Stomach (tissue), 8 donors: ENCODE measurements at regions not wholly inside any gene's neighbourhood (a gene's known extent, or its start where the extent isn't known, plus 50 kb on each side); places are given as distances from the start of the nearest gene placed in this dataset.

Experiments
- DNase-seq, 2 donors: peaks; one replicate each; pipeline versions ENCODE4 v3.0.0 to v3.0.0-alpha.2; 2013 to 2019
- H3K27ac ChIP-seq, 5 donors: fragments of 200-600 bp in 4 of 5; sonication (generic) in 4 of 5; one replicate each; pipeline ENCODE4 v1.5.1; 2013 to 2019; ENCODE audit warnings: mild to moderate bottlenecking in 1 of 5, moderate library complexity in 1 of 5
- H3K27me3 ChIP-seq, 3 donors: fragments of 200-600 bp; sonication (generic); one replicate each; pipeline ENCODE4 v1.5.1; 2017 to 2019; ENCODE audit warnings: mixed run types in 1 of 3
- H3K36me3 ChIP-seq, 4 donors: fragments of 200-600 bp; sonication (generic); 1 replicate in 3 of 4; 2 replicates in 1 of 4; pipeline ENCODE4 v1.5.1; 2016 to 2019
- H3K4me1 ChIP-seq, 4 donors: fragments of 200-600 bp; sonication (generic); one replicate each; pipeline ENCODE4 v1.5.1; 2016 to 2019
- H3K4me3 ChIP-seq, 4 donors: fragments of 200-600 bp; sonication (generic) in 3 of 4; one replicate each; pipeline ENCODE4 v1.5.1; 2016 to 2019; ENCODE audit warnings: mild to moderate bottlenecking in 1 of 4
- H3K9me3 ChIP-seq, 4 donors: fragments of 200-600 bp; sonication (generic); one replicate each; pipeline ENCODE4 v1.5.1; 2016 to 2019
- EP300 ChIP-seq: sonication (generic); formaldehyde crosslinking; IDR thresholded peaks from one replicate; pipeline ENCODE4 v1.6.1; 2017; ENCODE audit warnings: antibody characterized with exemption
- POLR2A ChIP-seq, 4 donors: fragments of 450-650 bp; IDR thresholded peaks; one replicate each; pipeline ENCODE4 v1.6.1; 2016; ENCODE audit warnings: antibody characterized with exemption in 4 of 4, control low read depth in 2 of 4, mild to moderate bottlenecking in 1 of 4, moderate library complexity in 1 of 4
- POLR2AphosphoS5 ChIP-seq, 3 donors: sonication (generic); formaldehyde crosslinking; IDR thresholded peaks; one replicate each; pipeline ENCODE4 v1.6.1; 2016; ENCODE audit warnings: antibody characterized with exemption in 3 of 3
- whole genome bisulfite sequencing, 5 donors: extraction: QIAGEN DNeasy Blood & Tissue Kit in 3 of 5; methylation state at CpG; one replicate each; pipeline versions ENCODE4 v1.1.5 to v1.1.7; 2013 to 2018; 5-methylcytosine and 5-hydroxymethylcytosine counted together
- intact Hi-C: fragments of 100-400 bp; cut with DNase I; formaldehyde crosslinking; loops from one replicate; pipeline ENCODE4 v1.15.1; 2023; ENCODE audit warnings: low total_unique reads
- TF ChIP-seq, protein P1 (sequence below), 7 experiments: fragments of 450-650 bp in 4 of 7; fragments of 200-600 bp in 3 of 7; sonication (generic) in 3 of 7; IDR thresholded peaks; one replicate each; pipeline ENCODE4 v1.5.1; 2016 to 2019; ENCODE audit warnings: antibody characterized with exemption in 7 of 7, control low read depth in 2 of 7, mild to moderate bottlenecking in 1 of 7
- donor health status: healthy with polysubstance abuse.
- donor health status: Bipolar disorder and iron deficiency.
- donor health status: healthy.

- intact Hi-C loops: no loop called here
- DNase-seq: no peak
- H3K27ac ChIP-seq: no peak overlapping the region
- no peaks in the 10 kb centered on the region for H3K27me3 ChIP-seq
- 62 to 77% (median 71%) methylated on average over 3 of the region's 3 CpGs for WGBS, 5 donors
- H3K9me3 ChIP-seq: no peaks in the 10 kb centered on the region
- no peak for TF ChIP-seq POLR2AphosphoS5 (IDR thresholded peaks at IDR 0.05)
- TF ChIP-seq, protein P1, sequence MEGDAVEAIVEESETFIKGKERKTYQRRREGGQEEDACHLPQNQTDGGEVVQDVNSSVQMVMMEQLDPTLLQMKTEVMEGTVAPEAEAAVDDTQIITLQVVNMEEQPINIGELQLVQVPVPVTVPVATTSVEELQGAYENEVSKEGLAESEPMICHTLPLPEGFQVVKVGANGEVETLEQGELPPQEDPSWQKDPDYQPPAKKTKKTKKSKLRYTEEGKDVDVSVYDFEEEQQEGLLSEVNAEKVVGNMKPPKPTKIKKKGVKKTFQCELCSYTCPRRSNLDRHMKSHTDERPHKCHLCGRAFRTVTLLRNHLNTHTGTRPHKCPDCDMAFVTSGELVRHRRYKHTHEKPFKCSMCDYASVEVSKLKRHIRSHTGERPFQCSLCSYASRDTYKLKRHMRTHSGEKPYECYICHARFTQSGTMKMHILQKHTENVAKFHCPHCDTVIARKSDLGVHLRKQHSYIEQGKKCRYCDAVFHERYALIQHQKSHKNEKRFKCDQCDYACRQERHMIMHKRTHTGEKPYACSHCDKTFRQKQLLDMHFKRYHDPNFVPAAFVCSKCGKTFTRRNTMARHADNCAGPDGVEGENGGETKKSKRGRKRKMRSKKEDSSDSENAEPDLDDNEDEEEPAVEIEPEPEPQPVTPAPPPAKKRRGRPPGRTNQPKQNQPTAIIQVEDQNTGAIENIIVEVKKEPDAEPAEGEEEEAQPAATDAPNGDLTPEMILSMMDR (IDR thresholded peaks at IDR 0.05): no peak
- no peak for TF ChIP-seq EP300
- TF ChIP-seq POLR2A (IDR thresholded peaks at IDR 0.05): no peak
- H3K36me3 ChIP-seq: no peaks in the 10 kb centered on the region
- H3K4me3 ChIP-seq: no peak overlapping the region
- H3K4me1 ChIP-seq: no peaks in the 10 kb centered on the region
Observed at GRCh38 chr5:92809855-92810465, 771.1 kb downstream of the NR2F1-AS1 start.

DNA sequence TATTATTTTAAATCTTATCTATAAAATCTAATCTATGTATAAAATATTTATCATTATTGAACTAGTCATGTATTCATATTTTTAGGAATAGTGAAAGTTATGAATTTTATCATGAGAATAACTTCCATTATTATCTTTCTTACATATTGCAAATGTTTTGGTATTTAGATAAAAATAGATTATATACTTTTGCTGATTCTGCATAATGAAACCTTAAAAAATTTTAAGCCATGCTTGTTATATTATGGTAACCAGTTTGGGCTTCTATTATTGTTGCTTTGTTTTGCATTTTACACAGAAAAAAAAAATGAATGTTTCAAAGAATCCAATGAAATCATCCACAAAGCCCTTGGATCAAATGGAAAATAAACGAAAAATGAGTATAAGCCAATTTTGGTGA lies 772.5 kb downstream of the NR2F1-AS1 start:
- WGBS, 5 donors: 70 to 83% (median 75%) methylated on average over 1 of the region's 1 CpG
- H3K36me3 ChIP-seq: no peaks in the 10 kb centered on the region
- H3K27me3 ChIP-seq: no peaks in the 10 kb centered on the region
- DNase-seq: no peak
- no peaks in the 10 kb centered on the region for H3K9me3 ChIP-seq
- intact Hi-C loops: no loop called here
- H3K4me1 ChIP-seq: no peaks in the 10 kb centered on the region
- TF ChIP-seq, protein P1 (IDR thresholded peaks at IDR 0.05): no peak
- TF ChIP-seq EP300 (no peak), POLR2A (IDR thresholded peaks at IDR 0.05) (no peak), POLR2AphosphoS5 (IDR thresholded peaks at IDR 0.05) (no peak)
- H3K27ac ChIP-seq: no peak overlapping the region
- no peak overlapping the region for H3K4me3 ChIP-seq

DNA sequence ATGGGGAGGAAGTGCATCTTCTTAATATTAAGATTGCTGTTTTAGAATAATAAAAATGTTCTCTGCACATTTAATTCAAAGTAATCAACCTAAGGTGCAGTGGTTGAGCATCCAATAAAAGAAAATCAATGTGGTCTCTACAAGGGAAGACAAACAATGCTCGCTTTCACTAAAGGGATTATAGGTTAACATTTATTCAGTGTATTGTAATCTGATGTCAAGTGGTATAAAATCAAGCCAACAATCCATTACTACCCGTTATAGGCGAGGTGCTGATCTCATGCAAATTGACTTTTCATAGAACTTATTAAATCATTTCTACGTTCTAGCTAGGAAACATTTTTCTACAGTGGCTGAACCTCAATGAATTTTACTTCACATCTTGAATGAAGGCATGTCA lies 773.9 kb downstream of the NR2F1-AS1 start:
- Histone ChIP-seq H3K4me3 (no peak overlapping the region), H3K36me3 (no peaks in the 10 kb centered on the region), H3K4me1 (peaks cover 0 to 4% (median 0%) of the 10 kb centered on the region in 4 donors), H3K27me3 (no peaks in the 10 kb centered on the region), H3K9me3 (no peaks in the 10 kb centered on the region), H3K27ac (no peak overlapping the region)
- intact Hi-C loops: no loop called here
- 77 to 83% (median 79%) methylated on average over 4 of the region's 4 CpGs for WGBS, 5 donors
- TF ChIP-seq POLR2AphosphoS5 (IDR thresholded peaks at IDR 0.05) (no peak), POLR2A (IDR thresholded peaks at IDR 0.05) (no peak), EP300 (no peak)
- TF ChIP-seq, protein P1 (IDR thresholded peaks at IDR 0.05): no peak
- DNase-seq: no peak

DNA sequence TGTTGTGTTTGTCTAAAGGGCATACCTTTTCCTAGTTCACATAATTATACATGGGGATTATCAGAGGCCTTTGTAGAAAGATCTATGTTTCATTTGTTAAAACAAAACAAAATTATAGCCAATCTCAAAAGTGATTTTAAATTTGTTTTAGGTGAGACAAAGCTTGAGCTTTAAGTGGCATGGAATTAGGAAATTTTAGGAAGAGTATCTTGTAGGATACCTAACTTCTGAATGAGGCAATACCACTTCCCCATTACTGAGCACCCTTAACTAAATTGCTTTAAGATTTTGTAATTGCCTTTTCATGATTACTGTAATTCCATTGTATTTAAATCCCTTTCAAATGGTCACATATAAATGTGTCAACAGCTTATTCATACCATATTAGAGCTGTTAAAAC lies 775.6 kb downstream of the NR2F1-AS1 start:
- H3K9me3 ChIP-seq: no peaks in the 10 kb centered on the region
- no peak overlapping the region for H3K4me3 ChIP-seq
- DNase-seq: no peak
- TF ChIP-seq POLR2AphosphoS5 (IDR thresholded peaks at IDR 0.05) (no peak), EP300 (no peak), POLR2A (IDR thresholded peaks at IDR 0.05) (no peak)
- no peaks in the 10 kb centered on the region for H3K27me3 ChIP-seq
- H3K4me1 ChIP-seq: peaks cover 0 to 13% (median 4%) of the 10 kb centered on the region in 4 donors
- H3K36me3 ChIP-seq: no peaks in the 10 kb centered on the region
- intact Hi-C loops: no loop called here
- no peak overlapping the region for H3K27ac ChIP-seq

- no peaks in the 10 kb centered on the region for H3K9me3 ChIP-seq
- no peaks in the 10 kb centered on the region for H3K36me3 ChIP-seq
- no peaks in the 10 kb centered on the region for H3K27me3 ChIP-seq
- intact Hi-C loops: no loop called here
- TF ChIP-seq POLR2AphosphoS5 (IDR thresholded peaks at IDR 0.05): no peak
- no peak for TF ChIP-seq POLR2A (IDR thresholded peaks at IDR 0.05)
- TF ChIP-seq, protein P1 (IDR thresholded peaks at IDR 0.05): no peak
- H3K27ac ChIP-seq: no peak overlapping the region
- 16 to 31% (median 24%) methylated on average over 7 of the region's 7 CpGs for WGBS, 5 donors
- DNase-seq: peak in 1 of 2 donors; percentile 19
- H3K4me1 ChIP-seq: peaks cover 0 to 20% (median 7%) of the 10 kb centered on the region in 4 donors
- no peak overlapping the region for H3K4me3 ChIP-seq
Observed at GRCh38 chr5:92801911-92802310, 779.1 kb downstream of the NR2F1-AS1 start.
